ENCODE measurements at regions not wholly inside any gene's neighbourhood (a gene's known extent, or its start where the extent isn't known, plus 50 kb on each side); places are given as distances from the start of the nearest gene placed in this dataset.
A peak's percentile ranks its signal among the peaks of the same experiment; 100 is the strongest.

DNA sequence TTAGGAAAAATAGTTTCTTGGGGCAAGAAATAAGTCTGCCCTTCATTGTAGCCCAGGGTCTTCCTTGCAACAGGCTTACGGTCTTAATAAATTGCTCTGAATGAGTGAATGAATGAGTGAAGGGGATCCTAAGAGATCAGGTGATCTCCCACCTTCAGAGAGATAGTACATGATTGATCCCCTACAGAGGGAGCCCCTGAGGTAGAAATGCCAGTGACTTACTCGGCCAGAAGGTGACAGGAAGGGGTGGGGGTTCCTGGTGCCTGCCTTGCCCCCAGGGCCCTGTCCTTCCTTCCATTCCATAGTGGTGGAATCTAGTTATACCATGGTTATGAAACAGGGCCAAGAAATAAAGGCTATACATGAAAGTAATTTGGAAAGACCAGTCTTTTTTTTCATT, 215.3 kb upstream of the SSTR4 start:
- no peak for DNase-seq (ENCODE audit: low spot score)
- peak overlapping the region; percentile 10 for H3K27ac ChIP-seq
- TF ChIP-seq, protein P1, sequence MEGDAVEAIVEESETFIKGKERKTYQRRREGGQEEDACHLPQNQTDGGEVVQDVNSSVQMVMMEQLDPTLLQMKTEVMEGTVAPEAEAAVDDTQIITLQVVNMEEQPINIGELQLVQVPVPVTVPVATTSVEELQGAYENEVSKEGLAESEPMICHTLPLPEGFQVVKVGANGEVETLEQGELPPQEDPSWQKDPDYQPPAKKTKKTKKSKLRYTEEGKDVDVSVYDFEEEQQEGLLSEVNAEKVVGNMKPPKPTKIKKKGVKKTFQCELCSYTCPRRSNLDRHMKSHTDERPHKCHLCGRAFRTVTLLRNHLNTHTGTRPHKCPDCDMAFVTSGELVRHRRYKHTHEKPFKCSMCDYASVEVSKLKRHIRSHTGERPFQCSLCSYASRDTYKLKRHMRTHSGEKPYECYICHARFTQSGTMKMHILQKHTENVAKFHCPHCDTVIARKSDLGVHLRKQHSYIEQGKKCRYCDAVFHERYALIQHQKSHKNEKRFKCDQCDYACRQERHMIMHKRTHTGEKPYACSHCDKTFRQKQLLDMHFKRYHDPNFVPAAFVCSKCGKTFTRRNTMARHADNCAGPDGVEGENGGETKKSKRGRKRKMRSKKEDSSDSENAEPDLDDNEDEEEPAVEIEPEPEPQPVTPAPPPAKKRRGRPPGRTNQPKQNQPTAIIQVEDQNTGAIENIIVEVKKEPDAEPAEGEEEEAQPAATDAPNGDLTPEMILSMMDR (IDR thresholded peaks at IDR 0.05; ENCODE audit: poor library complexity): no peak
- TF ChIP-seq EZH2phosphoT487 (IDR thresholded peaks at IDR 0.05; ENCODE audit: low read depth, severe bottlenecking, unreplicated experiment): no peak
- no peaks in the 10 kb centered on the region for H3K36me3 ChIP-seq (replicated peaks; ENCODE audit: insufficient read depth, low read depth)
- H3K4me3 ChIP-seq: no peak overlapping the region
- H4K20me1 ChIP-seq (ENCODE audit: insufficient read depth, poor library complexity, severe bottlenecking): no peaks in the 10 kb centered on the region
- 72% methylated on average over 2 of the region's 2 CpGs for WGBS (ENCODE audit: low lambda C conversion rate, missing lambda C conversion rate)
- H3K9me3 ChIP-seq (ENCODE audit: low read depth): no peaks in the 10 kb centered on the region
- H3K79me2 ChIP-seq: no peaks in the 10 kb centered on the region
- no peak overlapping the region for H3K4me2 ChIP-seq
- no peaks in the 10 kb centered on the region for H3K27me3 ChIP-seq
- no peaks in the 10 kb centered on the region for H3K9me2 ChIP-seq (replicated peaks; ENCODE audit: insufficient read depth)
- H2AFZ ChIP-seq: no peak overlapping the region
- peaks cover 23% of the 10 kb centered on the region for H3K4me1 ChIP-seq (ENCODE audit: insufficient read depth)

DNA sequence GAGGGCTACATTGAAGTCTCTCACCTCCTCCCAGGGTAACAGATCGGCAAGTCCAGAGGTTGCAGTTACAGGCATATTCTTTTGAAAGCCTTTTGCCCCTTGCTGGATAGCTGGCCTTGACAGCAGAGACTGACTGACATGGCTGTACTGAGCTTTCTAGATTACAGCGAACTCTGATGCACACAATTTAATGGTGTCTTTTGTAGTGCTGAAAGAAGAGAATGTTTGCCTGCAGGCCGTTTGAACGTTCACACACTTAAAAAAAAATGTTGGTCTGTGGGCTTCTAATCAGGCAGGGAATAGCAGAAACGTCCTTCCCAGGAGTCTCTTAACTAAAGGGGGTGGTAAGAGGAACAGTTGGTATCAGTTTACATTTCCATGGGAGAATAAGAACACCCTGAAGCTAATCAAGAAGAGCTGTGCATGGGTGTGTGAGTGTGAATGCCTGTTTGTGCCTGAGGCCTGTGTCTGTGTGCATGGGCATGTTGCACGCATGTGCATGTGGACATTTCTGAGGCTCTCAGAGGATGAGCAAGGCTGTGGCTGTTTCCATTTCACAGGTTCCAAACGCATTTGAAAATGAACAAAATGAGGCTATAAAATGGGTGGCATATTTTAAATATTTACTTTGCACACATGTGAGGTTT, 213.9 kb upstream of the SSTR4 start:
- Histone ChIP-seq H3K27me3 (no peaks in the 10 kb centered on the region), H3K27ac (peak overlapping the region; percentile 61), H3K79me2 (no peaks in the 10 kb centered on the region), H3K4me2 (no peak overlapping the region), H3K9me2 (replicated peaks; ENCODE audit: insufficient read depth) (no peaks in the 10 kb centered on the region), H3K4me3 (no peak overlapping the region), H2AFZ (no peak overlapping the region), H3K9me3 (ENCODE audit: low read depth) (no peaks in the 10 kb centered on the region), H3K36me3 (replicated peaks; ENCODE audit: insufficient read depth, low read depth) (no peaks in the 10 kb centered on the region), H4K20me1 (ENCODE audit: insufficient read depth, poor library complexity, severe bottlenecking) (no peaks in the 10 kb centered on the region), H3K4me1 (ENCODE audit: insufficient read depth) (peaks cover 23% of the 10 kb centered on the region)
- WGBS (ENCODE audit: low lambda C conversion rate, missing lambda C conversion rate): 28% methylated on average over 7 of the region's 7 CpGs
- no peak for DNase-seq (ENCODE audit: low spot score)
- TF ChIP-seq EZH2 (IDR thresholded peaks at IDR 0.05; ENCODE audit: borderline replicate concordance): no peak
- TF ChIP-seq EZH2phosphoT487 (IDR thresholded peaks at IDR 0.05; ENCODE audit: low read depth, severe bottlenecking, unreplicated experiment): no peak
- TF ChIP-seq, protein P1 (IDR thresholded peaks at IDR 0.05; ENCODE audit: poor library complexity): no peak

DNA sequence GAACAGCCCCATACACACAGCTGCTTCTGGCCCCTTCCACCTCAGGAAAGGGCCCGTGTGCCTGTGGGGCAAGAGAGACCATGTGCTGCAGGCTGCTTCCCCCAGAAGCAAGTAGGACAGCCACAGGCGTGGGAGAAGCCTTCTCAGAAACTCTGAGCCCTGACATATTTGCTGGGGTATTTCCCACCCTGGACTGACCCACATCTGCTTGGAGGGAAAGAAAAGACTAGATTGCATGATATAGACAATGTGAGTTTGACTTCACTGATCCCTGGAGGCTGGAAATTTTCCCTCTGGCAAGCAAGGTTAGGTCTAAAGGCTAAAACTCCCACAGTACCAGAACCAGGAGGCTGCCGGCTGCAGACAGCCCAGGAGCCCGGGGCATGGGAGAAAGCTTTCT, 213.3 kb upstream of the SSTR4 start:
- no peaks in the 10 kb centered on the region for H3K36me3 ChIP-seq (replicated peaks; ENCODE audit: insufficient read depth, low read depth)
- peak overlapping the region; percentile 61 for H3K27ac ChIP-seq
- no peak for DNase-seq (ENCODE audit: low spot score)
- H3K4me3 ChIP-seq: no peak overlapping the region
- no peak overlapping the region for H3K4me2 ChIP-seq
- peaks cover 23% of the 10 kb centered on the region for H3K4me1 ChIP-seq (ENCODE audit: insufficient read depth)
- no peaks in the 10 kb centered on the region for H3K27me3 ChIP-seq
- no peak for TF ChIP-seq EZH2phosphoT487 (IDR thresholded peaks at IDR 0.05; ENCODE audit: low read depth, severe bottlenecking, unreplicated experiment)
- TF ChIP-seq, protein P1 (IDR thresholded peaks at IDR 0.05; ENCODE audit: poor library complexity): no peak
- TF ChIP-seq EZH2 (IDR thresholded peaks at IDR 0.05; ENCODE audit: borderline replicate concordance): no peak
- no peaks in the 10 kb centered on the region for H3K9me2 ChIP-seq (replicated peaks; ENCODE audit: insufficient read depth)
- 76% methylated on average over 4 of the region's 4 CpGs for WGBS (ENCODE audit: low lambda C conversion rate, missing lambda C conversion rate)
- H3K79me2 ChIP-seq: no peaks in the 10 kb centered on the region
- H4K20me1 ChIP-seq (ENCODE audit: insufficient read depth, poor library complexity, severe bottlenecking): no peaks in the 10 kb centered on the region
- no peak overlapping the region for H2AFZ ChIP-seq
- H3K9me3 ChIP-seq (ENCODE audit: low read depth): no peaks in the 10 kb centered on the region

All from hepatocyte (in vitro differentiated cells).